Left ventricle myocardium superior (tissue), 1 donor: ENCODE measurements at regions not wholly inside any gene's neighbourhood (a gene's known extent, or its start where the extent isn't known, plus 50 kb on each side); places are given as distances from the start of the nearest gene placed in this dataset.

Source experiments
- ATAC-seq: fragments of 200-7000 bp; cut with Tn5 transposase; one replicate; pipeline ENCODE4 v1.9.1; 2020; ENCODE audit warnings: mild to moderate bottlenecking, moderate library complexity
- DNase-seq: peaks from one replicate; pipeline ENCODE4 v3.0.0-alpha.2; 2020
- intact Hi-C: fragments of 100-400 bp; cut with micrococcal nuclease; formaldehyde crosslinking; loops from one replicate; pipeline ENCODE4 v1.11.0; 2022
- donor health status: DM: no; HTN: yes; CAD: no; lungs with severe emphysema.

DNA sequence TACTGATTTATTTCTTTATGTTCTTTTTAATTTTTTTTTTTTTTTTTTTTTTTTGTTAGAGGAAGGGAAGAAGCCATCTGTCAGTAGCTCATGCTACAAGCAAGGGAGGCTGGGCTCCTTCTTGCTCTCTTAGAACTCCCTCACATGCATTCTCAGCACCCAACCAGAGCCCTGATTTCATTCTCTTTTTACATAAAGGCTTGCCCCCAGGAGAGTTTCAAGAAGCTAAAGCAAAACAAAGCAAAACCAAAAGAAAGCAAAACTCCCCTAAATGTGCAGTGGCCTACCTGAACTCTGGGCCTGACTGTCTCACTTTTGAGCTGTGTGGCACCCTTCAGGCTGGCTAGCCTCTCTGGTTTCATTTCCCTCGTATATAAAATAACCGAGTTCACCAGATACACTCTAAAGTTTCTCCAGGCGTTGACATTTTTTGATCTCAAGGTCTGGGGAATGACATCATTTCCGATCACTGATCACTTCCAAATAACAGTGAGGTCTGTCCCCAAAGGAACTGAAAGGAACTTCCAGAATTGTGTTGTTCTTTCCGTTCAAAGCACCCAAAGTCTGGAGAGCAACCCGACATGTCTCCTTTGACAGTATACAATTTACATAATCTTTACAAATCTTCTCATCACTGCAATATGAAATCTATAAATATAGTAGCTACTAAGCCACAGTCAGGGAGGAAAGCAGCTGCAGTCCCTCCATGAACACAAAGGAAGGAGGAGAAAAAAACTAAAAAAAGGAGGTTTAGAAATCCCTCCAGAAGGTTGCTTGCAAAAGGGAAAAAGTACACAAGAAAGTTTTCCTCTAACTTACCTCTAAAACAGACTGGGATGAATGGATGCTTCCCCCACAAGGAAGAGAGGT is 145.6 kb upstream of the NCK2 start:
- DNase-seq (no peak), ATAC-seq (no peak)
- intact Hi-C loops = no loop called here

DNA sequence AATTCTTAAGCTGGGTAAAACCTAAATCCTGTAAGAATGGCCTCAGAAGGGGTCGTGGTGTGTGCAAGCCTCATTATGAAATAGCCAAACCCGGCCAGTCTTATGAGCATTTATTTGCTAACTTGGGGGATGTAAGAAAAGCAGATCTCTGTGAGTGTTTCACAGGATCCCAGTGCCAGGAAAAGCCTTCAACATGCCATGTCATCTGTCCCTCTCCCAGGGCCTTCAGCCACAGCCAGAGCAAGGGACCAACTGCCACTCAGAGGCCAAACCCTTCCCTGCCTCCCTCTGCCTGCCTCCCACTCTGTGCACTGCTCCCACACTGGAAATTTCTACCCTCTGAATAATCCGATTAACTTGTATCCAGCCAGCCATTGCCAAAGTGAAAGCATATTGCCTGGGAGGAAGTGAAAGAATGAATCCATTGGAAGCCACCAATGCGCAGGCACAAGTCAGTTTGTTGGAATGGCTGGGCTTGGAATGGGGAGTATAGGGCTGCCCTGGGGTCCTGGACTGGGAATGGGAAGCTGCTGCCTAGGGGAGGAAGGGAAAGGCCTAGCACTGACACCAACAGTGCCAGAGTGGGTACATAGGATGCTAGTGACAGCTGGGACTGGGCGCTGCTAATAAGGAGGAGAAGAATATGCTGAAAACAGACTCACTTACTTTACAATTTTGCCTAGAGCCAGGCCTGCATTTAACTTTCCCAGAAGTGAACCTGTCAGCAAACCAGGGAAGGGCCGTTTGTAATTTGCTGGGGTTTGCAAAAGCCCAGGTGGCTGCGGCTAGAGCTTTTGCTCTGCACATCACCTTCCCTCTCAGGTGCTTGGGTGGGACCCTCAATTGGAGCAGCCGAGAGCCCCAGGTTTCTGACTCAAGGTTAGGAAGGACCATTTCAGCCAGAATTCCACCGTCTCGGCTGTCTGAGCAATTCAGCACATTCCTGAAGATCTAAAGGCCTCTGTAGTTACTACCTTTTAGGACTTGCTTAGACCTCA is 146.6 kb upstream of the NCK2 start:
- intact Hi-C loops = no loop called here
- no peak for DNase-seq
- no peak for ATAC-seq

DNA sequence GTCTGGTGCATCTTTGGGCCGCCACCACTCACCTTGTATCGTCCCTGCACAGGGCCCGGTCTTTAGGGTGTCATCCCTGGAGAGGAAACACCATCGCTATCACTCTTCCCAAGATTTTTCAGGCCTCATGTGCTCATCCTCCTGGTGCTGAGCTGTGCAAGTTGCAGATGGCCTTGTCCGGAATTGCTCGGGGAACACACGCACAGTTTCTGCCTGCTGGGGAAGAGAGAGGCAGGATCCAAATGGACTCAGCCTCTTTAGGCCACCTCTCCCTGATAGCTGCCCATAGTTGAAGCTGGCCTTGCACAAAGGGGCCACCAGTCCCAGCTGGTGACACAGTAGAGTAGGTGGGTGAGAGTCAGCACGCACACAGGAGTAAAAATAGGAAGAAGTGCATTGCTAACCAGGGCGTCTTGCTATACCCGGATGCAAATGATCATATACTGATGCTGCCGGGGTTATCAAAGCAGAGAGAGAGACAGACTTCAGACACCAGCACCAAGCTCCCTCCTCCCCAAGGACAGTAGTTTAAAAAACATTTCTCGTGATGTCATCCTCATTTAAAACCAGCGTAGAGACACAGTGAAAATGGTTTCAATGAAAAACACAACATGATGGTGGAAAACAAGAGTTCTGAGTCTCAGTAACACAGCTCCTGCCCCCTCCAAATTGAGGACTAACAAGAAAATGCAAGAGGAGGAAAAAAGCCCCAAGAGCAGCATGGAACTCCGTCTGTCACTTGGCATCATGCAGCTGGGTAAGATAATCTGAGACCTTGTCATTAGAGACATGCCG is 147.5 kb upstream of the NCK2 start:
- intact Hi-C loops = no loop called here
- ATAC-seq (no peak), DNase-seq (no peak)

DNA sequence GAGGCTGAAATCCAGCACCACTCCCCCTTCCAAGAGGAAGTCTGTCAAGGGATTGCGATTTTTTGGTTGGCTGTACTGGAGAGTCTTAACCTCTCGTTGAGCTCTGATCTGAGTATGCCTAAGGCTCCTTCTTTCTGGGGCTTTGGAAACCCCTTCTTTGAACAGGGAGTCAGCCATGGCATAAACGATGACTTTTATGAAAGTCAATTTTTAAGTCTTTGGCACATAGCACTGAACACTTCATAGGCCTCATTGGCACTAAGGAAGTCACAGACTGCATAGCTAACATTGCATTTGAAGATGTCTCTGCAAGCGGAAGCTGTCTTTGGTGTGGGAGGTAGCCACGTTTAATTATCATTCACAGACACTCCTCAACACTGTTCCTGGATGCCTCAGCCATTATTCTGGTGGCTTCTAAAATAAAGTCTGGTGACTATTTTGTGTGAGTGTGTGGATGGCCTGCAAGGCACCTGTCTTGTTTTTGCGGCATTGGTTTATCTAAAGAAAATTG is 148.2 kb upstream of the NCK2 start:
- no peak for ATAC-seq
- no peak for DNase-seq
- intact Hi-C loops = no loop called here

DNA sequence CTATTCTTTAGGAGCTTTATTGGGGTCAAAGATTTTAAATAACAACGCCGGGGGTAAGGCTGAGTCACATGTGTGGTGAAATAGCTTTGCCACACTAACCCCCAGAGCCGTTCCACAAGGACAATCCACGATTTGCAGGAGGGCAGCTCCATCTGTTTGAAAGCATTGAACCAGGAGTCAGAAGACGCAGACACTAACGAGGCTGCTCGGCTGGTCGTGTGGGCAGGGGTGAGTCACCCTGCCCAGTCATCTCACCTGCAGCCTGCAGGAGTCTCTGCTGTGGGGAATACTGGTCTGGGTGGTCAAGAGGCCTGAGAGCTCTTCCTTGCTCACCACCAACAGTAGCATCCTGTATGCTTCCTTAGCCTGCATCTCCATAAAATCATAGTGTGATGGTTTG is 149.2 kb upstream of the NCK2 start:
- no peak for DNase-seq
- intact Hi-C loops = no loop called here
- no peak for ATAC-seq

DNA sequence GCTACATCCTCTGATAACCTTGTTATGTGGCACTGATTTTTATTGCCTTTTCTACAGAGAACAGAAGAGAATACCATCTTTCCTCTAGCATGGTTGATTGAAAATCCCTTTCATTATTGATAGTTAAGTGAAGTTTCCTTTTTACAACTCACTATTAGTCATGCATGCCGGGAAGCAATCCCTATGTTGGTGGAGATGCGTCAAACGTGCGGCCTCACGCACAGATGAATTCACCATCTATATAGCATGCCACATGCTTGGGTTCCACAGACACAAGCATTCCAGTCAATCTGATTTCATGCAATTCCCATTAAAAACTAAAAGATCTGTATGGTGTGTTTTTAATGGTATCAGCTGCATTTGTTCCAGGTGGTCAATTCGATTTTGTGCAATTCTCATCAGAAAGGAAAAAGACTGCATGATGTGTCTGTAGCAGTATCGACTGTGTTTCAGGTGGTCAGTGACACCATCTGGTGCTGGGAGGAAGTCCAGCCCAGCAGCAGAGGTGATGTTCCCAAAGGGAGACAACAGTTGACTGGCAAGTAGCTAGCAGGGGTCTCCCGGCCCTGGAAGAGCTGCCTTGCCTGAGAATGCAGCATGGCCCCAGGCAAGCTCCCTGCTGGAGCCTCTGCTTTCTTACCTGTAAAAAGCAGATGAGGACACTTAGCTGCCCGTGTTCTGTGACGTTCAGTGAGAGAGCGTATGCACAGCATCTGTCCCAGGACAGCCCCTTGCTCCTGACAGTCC is 151.3 kb upstream of the NCK2 start:
- ATAC-seq (no peak), DNase-seq (no peak)
- intact Hi-C loops = no loop called here

DNA sequence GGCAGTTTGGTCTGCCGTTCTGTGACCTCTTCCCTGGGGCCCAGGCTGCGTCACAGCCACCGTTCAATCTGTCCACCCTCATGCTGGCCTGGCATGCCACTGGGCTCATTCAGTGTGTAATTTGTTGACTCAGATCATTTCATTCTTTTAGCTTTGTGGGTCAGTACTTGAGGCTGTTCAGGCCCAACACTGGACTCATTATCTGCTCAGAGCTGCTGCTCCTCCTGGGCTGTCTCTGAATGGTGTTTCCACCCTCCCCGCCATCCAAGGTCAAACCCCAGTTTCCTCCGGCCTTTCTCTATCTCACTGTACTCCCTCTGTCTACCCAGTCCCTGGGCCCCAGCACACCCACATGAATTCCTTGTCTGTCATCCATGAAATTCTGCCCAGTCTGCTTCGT is 152.4 kb upstream of the NCK2 start:
- intact Hi-C loops = no loop called here

DNA sequence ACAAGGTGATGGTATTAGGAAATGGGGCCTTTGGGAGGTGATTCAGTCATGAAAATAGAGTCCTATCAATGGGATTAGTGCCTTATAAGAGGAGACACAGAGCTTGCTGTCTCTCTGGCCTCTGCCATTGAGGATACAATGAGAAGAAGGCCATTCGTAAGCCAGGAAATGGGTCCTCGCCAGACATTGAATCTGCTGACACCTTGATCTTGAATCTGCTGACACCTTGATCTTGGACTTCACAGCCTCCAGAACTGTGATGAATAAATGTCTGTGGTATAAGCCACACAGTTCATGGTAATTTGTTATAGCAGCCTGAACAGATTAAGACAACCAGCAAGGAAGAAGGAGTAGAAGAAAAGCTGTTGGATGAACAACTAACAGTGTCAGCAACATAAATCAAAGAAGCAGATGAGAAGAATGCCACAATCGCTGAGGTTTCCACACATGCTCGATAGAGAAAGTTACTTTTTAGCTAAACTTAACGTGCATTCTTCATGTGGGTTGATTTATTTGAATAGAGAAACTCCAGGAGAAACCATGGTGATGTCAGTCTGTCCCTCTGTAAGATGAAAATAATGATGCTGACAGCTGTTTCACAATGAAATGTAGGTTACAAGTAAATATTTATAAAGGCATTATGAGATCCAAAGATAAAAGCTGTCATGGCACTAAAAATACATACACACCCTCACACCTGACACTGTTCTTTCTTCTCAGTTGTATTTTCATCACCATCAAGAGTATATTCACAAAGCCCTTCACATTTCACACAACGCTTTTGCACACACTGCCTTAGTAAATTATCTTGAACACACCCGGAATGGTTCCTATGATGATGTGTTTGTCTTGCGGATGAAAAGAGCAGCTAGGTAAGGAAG is 153.7 kb upstream of the NCK2 start:
- ATAC-seq (no peak), DNase-seq (no peak)
- intact Hi-C loops = no loop called here

More for the DNA sequence above, 152.4 kb upstream of the NCK2 start:
- ATAC-seq = peak; percentile 79
- DNase-seq = no peak

DNA sequence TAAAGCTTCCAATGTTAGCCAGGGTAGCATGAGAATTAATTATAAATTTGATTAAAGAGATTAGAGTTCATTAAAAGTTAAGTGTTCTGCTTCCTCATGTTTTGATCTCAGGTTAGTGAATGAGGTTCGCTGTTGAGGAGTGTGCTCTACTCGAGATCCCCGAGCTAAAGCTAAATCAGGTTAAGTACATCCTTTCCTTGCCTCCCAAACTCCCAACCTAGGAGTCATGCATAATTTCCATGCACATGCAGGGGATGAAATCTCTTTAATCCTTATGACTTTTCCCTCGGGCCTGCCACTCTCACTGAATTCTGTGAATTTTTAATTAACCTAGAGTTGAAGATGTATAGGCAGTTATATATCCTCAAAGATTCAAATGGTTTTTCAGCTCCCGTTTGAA is 156.1 kb upstream of the NCK2 start:
- intact Hi-C loops = no loop called here
- no peak for ATAC-seq
- DNase-seq = no peak

DNA sequence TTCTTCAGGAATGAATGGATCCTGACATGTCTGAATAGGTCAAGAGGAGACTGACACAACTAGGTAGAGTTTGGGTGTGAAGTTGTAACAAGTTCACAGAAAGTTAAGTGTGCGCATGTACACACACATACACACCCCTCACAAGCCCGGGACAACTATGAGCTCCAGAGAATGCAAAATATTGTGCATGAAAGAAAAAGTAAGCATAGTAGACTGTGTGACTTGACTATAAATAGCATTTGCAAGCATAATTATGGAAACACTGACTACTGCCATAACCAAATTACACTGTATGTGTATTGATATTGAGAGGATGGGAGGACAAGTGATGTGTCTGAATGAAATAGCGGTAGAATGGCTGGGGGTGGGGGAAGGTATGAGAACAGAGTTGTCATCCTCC is 157.1 kb upstream of the NCK2 start:
- ATAC-seq (no peak), DNase-seq (no peak)
- intact Hi-C loops = no loop called here

DNA sequence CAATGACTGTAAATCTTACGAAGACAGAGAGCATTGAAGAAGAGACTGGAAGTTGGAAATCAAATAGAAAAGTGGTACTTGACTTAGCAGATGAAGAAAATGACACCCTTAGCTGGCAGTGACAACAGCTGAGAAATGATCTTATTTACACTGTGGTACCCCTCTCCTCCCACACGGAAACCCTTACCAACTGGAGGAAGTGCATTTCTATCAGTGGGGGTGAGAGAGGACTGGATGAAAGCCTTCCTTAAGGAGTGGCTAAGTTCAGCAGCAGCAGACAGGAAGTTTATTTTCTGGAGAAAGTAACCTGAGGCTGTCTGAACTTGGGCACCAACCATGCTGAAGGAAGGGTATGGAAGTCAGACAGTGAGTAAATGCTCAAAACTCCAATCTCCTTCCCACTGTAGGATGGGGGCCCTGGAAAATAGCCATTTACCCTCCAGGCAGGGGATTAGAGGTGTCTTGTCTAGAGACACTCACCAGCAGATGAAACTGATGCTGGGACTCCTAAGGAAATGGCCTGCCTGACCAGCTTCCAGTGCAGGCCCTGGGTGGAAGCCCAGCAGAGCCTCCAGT is 160.2 kb upstream of the NCK2 start:
- ATAC-seq (no peak), DNase-seq (no peak)
- intact Hi-C loops = no loop called here

DNA sequence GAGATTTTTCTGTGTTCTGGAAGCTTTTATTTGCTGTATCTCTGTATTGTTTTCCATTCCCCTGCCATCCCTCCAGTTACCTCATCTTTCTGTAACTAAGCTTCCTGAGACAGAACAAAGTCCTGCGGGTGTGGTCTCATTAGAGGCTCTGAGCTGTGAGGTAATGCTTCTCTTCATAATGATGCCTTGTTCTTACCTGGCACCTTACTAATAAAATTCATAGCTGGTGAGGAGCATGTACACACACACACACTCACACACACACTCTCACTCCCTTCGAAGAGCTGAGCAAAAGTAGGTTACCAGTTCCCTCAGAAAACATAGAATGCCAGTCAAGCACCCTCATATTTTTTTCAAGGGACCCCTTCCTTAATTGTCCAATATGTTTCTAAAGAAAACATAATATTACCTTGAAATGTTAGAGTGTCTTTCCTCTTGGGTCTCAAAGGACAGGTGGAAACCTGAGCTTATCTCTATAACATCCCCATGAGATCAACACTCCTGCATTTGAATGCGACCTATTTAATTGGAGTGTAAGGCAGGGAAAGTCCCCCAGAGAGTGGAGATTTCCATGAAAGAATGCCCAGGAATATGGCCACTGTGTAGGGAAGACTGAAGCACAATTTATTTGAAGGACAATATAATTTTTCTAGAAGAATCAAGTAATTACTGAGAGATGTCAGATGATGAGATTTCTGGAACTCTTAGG is 161.6 kb upstream of the NCK2 start:
- DNase-seq (no peak), ATAC-seq (no peak)
- intact Hi-C loops = no loop called here

DNA sequence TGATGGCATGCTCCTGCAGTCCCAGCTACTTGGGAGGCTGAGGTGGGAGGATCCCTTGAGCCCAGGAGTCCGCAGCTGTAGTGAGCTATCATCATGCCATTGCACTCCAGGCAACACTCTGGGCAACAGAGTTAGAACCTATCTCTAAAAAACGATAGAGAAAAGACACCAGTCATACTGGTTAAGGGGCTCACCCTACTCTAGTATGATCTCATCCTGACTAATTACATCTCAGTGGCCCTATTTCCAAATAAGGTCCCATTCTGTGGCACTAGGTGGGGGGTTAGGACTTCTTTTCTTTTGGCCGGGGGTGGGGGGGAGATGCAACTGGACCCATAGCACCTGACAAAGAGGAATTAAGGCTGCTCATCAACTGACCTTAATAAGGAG is 163.2 kb upstream of the NCK2 start:
- DNase-seq = no peak
- intact Hi-C loops = no loop called here
- no peak for ATAC-seq

DNA sequence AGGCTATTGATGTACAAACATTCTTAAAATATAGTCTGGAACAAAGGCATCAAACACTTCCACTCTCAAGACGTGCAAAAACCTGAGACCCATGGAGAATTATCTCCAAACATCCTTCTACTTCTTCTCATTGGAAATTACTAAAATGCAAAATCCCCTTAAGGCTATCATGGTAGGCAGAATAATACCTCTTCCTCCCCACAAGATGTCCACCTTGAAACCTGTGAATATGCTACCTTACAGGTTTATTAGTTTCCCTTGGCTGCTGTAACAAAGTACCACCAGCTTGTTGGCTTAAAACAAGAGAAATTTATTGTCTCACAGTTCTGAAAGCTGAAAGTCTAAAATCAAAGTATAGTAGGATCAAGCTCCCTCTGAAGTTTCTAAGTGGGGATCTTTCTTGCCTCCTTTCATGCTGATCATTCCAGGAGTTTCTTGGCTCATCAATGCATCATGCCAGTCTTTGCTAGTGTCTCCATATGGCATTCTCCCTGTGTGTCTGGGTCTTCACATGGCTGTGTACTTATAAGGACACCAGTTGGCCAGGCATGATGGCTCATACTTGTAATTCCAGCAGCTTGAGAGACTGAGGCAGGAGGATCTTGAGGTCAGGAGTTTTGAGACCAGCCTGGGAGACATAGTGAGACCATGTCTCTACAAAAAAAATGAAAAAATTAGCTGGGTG is 163.7 kb upstream of the NCK2 start:
- ATAC-seq (no peak), DNase-seq (no peak)
- intact Hi-C loops = no loop called here

DNA sequence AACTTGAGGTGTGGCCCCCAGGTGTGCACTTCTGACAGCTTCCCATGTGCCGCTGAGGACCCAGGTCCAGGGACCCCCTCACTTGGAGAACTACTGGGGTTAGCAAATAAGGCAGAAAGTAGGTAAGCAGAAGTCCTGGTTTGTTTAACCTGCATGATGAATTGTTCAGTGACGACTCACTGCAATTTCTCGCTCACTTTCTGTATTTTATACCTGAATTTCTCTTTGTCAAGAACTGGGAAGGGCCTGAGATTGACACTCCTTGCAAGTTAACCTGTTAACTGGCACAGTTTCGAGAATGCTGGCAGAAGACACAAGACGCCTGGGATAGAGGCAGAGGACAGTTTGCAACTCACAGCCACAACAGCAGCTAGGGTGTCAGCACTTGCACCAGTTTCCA is 164.5 kb upstream of the NCK2 start:
- ATAC-seq = no peak
- intact Hi-C loops = no loop called here
- no peak for DNase-seq

DNA sequence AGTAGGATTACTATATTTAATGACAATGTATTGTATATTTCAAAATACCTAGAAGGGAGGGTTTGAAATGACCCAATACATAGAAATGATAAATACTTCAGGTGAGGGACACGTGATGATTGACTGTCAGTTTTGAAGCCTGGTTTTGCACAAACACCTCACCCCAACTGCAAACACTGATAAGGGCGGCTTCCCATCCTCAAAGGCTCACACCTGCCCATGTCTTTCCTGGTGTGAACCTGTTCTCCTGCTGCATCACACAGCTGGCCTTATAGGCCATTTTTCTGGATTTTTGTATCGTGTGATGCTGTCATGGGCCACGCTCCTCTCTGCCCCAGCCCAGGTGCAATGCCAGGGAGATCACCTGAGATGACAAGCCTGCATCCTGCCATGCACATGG is 166.5 kb upstream of the NCK2 start:
- intact Hi-C loops = loop anchor here (10.0 kb wide), 1 partner anchor 507 kb away; no protein-coding TSS in a partner anchor
- DNase-seq = no peak
- ATAC-seq = no peak
